Uterus (tissue), 3 donors: ENCODE measurements at regions not wholly inside any gene's neighbourhood (a gene's known extent, or its start where the extent isn't known, plus 50 kb on each side); places are given as distances from the start of the nearest gene placed in this dataset.

ENCODE experiments used
- DNase-seq, 2 donors: peaks; one replicate each; pipeline ENCODE4 v3.0.0-alpha.2; 2019 to 2020
- H3K27ac ChIP-seq, 2 donors: fragments of 200-600 bp; sonication (generic); 1 replicate in 1 of 2; 2 replicates in 1 of 2; pipeline ENCODE4 v1.5.1; 2016 to 2018
- H3K27me3 ChIP-seq, 2 donors: fragments of 200-600 bp; sonication (generic); one replicate each; pipeline ENCODE4 v1.5.1; 2018 to 2019; ENCODE audit warnings: control low read depth in 1 of 2
- H3K36me3 ChIP-seq, 2 donors: fragments of 200-600 bp; sonication (generic); one replicate each; pipeline ENCODE4 v1.5.1; 2019; ENCODE audit warnings: control low read depth in 1 of 2
- H3K4me1 ChIP-seq, 2 donors: fragments of 200-600 bp; sonication (generic); one replicate each; pipeline ENCODE4 v1.5.1; 2018 to 2019; ENCODE audit warnings: control low read depth in 1 of 2
- H3K4me3 ChIP-seq, 2 donors: fragments of 200-600 bp; sonication (generic); 1 replicate in 1 of 2; 2 replicates in 1 of 2; pipeline ENCODE4 v1.5.1; 2018 to 2019; ENCODE audit warnings: mild to moderate bottlenecking in 1 of 2
- H3K9me3 ChIP-seq, 2 donors: fragments of 200-600 bp; sonication (generic); one replicate each; pipeline ENCODE4 v1.5.1; 2019; ENCODE audit warnings: control low read depth in 1 of 2
- POLR2A ChIP-seq, 2 donors: fragments of 450-650 bp; IDR thresholded peaks; one replicate each; pipeline ENCODE4 v1.6.1; 2016; ENCODE audit warnings: antibody characterized with exemption in 2 of 2, mild to moderate bottlenecking in 1 of 2, moderate library complexity in 1 of 2
- intact Hi-C: fragments of 100-400 bp; cut with DNase I; formaldehyde crosslinking; loops from one replicate; pipeline ENCODE4 v1.15.1; 2023; ENCODE audit warnings: low total_unique reads
- TF ChIP-seq, protein P1 (sequence below), 4 experiments: fragments of 200-600 bp in 2 of 4; fragments of 450-650 bp in 2 of 4; sonication (generic) in 2 of 4; IDR thresholded peaks; one replicate each; pipeline ENCODE4 v1.5.1; 2016 to 2019; ENCODE audit warnings: antibody characterized with exemption in 4 of 4, mild to moderate bottlenecking in 2 of 4, moderate library complexity in 1 of 4
- donor health status: DM: yes; HTN: yes; CAD: no.

GRCh38 chr1:79662596-79662995 is 656.1 kb upstream of the ADGRL4 start:
- Histone ChIP-seq H3K4me1 (no peaks in the 10 kb centered on the region), H3K4me3 (no peak overlapping the region), H3K27ac (no peak overlapping the region), H3K9me3 (no peaks in the 10 kb centered on the region), H3K36me3 (no peaks in the 10 kb centered on the region), H3K27me3 (no peaks in the 10 kb centered on the region)
- DNase-seq = no peak
- TF ChIP-seq, protein P1, sequence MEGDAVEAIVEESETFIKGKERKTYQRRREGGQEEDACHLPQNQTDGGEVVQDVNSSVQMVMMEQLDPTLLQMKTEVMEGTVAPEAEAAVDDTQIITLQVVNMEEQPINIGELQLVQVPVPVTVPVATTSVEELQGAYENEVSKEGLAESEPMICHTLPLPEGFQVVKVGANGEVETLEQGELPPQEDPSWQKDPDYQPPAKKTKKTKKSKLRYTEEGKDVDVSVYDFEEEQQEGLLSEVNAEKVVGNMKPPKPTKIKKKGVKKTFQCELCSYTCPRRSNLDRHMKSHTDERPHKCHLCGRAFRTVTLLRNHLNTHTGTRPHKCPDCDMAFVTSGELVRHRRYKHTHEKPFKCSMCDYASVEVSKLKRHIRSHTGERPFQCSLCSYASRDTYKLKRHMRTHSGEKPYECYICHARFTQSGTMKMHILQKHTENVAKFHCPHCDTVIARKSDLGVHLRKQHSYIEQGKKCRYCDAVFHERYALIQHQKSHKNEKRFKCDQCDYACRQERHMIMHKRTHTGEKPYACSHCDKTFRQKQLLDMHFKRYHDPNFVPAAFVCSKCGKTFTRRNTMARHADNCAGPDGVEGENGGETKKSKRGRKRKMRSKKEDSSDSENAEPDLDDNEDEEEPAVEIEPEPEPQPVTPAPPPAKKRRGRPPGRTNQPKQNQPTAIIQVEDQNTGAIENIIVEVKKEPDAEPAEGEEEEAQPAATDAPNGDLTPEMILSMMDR (IDR thresholded peaks at IDR 0.05) = no peak
- TF ChIP-seq POLR2A (IDR thresholded peaks at IDR 0.05) = no peak
- intact Hi-C loops = no loop called here

DNA sequence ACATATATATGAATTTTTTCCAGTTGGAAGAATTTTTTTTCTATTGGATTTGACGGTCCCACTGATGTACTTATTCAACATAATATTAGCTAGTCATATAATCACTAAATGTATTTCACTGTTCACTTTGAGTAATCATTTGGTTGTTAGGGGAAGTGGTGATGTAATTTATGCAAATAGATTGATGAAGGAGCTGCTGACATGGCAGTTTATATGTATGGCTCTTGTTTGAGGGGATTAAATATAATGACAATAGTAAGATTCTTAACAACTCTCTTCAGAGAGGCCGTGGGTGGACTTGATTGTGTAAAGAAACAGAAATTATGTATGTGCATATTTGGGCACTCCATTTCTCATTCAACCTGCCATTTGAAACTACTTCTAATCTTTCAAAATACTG is 653.6 kb upstream of the ADGRL4 start:
- Histone ChIP-seq H3K27ac (no peak overlapping the region), H3K4me3 (no peak overlapping the region), H3K27me3 (no peaks in the 10 kb centered on the region), H3K9me3 (no peaks in the 10 kb centered on the region), H3K4me1 (no peaks in the 10 kb centered on the region), H3K36me3 (peaks cover 0 to 4% of the 10 kb centered on the region in 2 donors)
- TF ChIP-seq POLR2A (IDR thresholded peaks at IDR 0.05) = no peak
- TF ChIP-seq, protein P1 (IDR thresholded peaks at IDR 0.05) = no peak
- no peak for DNase-seq
- intact Hi-C loops = no loop called here

GRCh38 chr1:79657951-79658658 is 651.6 kb upstream of the ADGRL4 start:
- Histone ChIP-seq H3K36me3 (peaks cover 0 to 4% of the 10 kb centered on the region in 2 donors), H3K9me3 (no peaks in the 10 kb centered on the region), H3K27me3 (no peaks in the 10 kb centered on the region), H3K27ac (no peak overlapping the region), H3K4me1 (no peaks in the 10 kb centered on the region), H3K4me3 (no peak overlapping the region)
- TF ChIP-seq POLR2A (IDR thresholded peaks at IDR 0.05) = no peak
- TF ChIP-seq, protein P1 (IDR thresholded peaks at IDR 0.05) = no peak
- DNase-seq = no peak
- intact Hi-C loops = no loop called here

DNA sequence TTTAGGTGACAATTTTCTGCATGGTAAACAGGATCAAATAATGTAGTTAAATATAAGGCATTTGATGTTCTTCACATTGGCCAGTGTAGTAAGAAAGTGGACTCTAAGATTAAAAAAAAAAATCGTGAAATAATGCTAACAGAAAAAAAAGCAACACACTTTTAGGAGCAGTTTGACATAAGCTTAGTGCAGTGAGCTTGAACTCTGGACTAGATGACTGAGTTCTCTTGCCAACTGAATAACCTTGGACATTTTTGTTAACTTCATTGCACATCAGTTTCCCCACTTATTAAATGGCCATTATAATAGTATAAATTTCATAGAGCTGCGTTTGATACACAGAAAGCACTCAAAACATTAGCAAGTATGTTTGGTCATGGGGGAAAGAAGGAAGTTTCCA is 649.3 kb upstream of the ADGRL4 start:
- Histone ChIP-seq H3K9me3 (no peaks in the 10 kb centered on the region), H3K36me3 (peaks cover 0 to 4% of the 10 kb centered on the region in 2 donors), H3K27ac (no peak overlapping the region), H3K4me3 (no peak overlapping the region), H3K4me1 (no peaks in the 10 kb centered on the region), H3K27me3 (no peaks in the 10 kb centered on the region)
- DNase-seq = no peak
- intact Hi-C loops = no loop called here
- TF ChIP-seq POLR2A (IDR thresholded peaks at IDR 0.05) = no peak
- TF ChIP-seq, protein P1 (IDR thresholded peaks at IDR 0.05) = no peak

DNA sequence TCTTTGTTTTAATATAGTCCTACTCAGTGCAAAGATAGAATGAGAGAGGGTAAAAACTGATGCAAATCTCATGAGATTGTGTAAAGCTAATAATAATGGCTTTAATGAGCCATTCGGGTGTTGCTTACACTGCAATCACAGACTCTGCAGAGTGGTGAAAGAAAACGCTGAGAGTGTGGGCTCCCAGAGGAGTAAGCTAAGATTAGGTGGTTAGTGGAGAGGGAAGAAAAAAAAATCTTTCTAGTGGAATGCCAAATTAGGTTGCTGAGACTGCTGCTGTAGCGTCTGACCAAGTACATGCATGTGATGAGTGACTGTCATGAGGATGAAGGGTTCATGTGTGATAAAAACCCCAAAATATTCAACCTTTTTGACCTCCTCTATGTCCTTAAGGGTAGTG is 645.9 kb upstream of the ADGRL4 start:
- H3K27ac ChIP-seq = no peak overlapping the region
- no peak for DNase-seq
- H3K36me3 ChIP-seq = peaks cover 0 to 4% of the 10 kb centered on the region in 2 donors
- no peak for TF ChIP-seq POLR2A (IDR thresholded peaks at IDR 0.05)
- TF ChIP-seq, protein P1 (IDR thresholded peaks at IDR 0.05) = no peak
- no peaks in the 10 kb centered on the region for H3K27me3 ChIP-seq
- H3K4me3 ChIP-seq = no peak overlapping the region
- no peaks in the 10 kb centered on the region for H3K4me1 ChIP-seq
- H3K9me3 ChIP-seq = no peaks in the 10 kb centered on the region
- intact Hi-C loops = no loop called here
